ENCODE measurements at regions not wholly inside any gene's neighbourhood (a gene's known extent, or its start where the extent isn't known, plus 50 kb on each side); places are given as distances from the start of the nearest gene placed in this dataset.
"Not testable (repeated sequence)": the region's sequence is repeated elsewhere in the genome, so short reads cannot be mapped to it uniquely, and the experiment has no call there.

GRCh38 chr6:48638796-48639195 is 527.8 kb upstream of the PTCHD4 start:
- TF ChIP-seq, protein P1, sequence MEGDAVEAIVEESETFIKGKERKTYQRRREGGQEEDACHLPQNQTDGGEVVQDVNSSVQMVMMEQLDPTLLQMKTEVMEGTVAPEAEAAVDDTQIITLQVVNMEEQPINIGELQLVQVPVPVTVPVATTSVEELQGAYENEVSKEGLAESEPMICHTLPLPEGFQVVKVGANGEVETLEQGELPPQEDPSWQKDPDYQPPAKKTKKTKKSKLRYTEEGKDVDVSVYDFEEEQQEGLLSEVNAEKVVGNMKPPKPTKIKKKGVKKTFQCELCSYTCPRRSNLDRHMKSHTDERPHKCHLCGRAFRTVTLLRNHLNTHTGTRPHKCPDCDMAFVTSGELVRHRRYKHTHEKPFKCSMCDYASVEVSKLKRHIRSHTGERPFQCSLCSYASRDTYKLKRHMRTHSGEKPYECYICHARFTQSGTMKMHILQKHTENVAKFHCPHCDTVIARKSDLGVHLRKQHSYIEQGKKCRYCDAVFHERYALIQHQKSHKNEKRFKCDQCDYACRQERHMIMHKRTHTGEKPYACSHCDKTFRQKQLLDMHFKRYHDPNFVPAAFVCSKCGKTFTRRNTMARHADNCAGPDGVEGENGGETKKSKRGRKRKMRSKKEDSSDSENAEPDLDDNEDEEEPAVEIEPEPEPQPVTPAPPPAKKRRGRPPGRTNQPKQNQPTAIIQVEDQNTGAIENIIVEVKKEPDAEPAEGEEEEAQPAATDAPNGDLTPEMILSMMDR (IDR thresholded peaks at IDR 0.05): not testable (repeated sequence)
- not testable (repeated sequence) for TF ChIP-seq POLR2A, EP300, POLR2AphosphoS5 (IDR thresholded peaks at IDR 0.05)

Measured in gastroesophageal sphincter (tissue), 3 donors.